NCI-H1092 (cell line): ENCODE measurements at regions not wholly inside any gene's neighbourhood (a gene's known extent, or its start where the extent isn't known, plus 50 kb on each side); places are given as distances from the start of the nearest gene placed in this dataset.

Experiments used
- DNase-seq: peaks from one replicate; lab custom pipeline; 2025; lab: John Stamatoyannopoulos, UW

- no peak for DNase-seq
These were observed 84.8 kb upstream of the PTPRM start for GRCh38 chr18:7482342-7482741.

DNA sequence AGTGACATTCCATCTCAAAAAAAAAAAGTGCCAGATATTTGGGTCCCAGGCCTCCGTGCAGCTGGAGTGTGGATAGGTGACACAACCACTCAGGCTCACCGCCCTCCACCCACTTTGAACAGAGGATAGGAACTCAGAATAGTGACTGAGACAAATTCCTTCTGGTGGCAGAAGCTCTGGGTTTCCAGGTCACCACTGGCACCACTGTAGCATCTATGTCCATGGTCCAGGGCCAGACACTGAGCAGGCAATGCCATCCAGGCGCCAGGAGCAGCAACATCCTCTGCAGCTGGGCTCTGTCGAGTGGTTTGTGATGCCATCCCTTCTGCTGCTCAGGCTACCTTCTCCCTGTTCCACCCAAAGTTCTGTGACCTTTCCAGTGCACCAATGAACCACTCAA is 81.5 kb upstream of the PTPRM start:
- DNase-seq, result no peak

DNA sequence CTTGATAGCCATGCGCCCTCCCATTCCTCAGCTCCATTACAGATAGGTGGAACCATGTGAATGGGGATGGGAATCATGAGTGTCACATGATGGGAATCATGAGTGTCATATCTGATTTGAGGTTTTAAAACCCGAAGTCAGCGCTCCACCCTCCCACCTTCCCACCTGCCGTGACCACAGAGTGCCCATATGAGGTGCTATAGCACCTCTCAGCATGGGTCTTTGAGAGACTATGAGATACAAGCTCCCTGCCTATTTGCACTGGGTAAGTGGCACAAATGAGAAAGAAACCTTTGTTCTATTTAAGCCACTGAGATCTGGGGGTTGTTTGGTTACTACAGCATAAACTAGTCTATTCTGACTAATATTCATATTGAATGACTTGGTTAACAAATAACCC is 78.5 kb upstream of the PTPRM start:
- DNase-seq, result no peak

- no peak for DNase-seq
These were observed 77.0 kb upstream of the PTPRM start for GRCh38 chr18:7490104-7490503.

- no peak for DNase-seq
These were observed 74.7 kb upstream of the PTPRM start for GRCh38 chr18:7492385-7492784.

- DNase-seq, result no peak
These were observed 70.0 kb upstream of the PTPRM start for GRCh38 chr18:7497081-7497480.

- DNase-seq, result no peak
These were observed 56.0 kb upstream of the PTPRM start for GRCh38 chr18:7511106-7511505.

GRCh38 chr18:7512348-7512747 is 54.8 kb upstream of the PTPRM start:
- DNase-seq, result no peak

DNA sequence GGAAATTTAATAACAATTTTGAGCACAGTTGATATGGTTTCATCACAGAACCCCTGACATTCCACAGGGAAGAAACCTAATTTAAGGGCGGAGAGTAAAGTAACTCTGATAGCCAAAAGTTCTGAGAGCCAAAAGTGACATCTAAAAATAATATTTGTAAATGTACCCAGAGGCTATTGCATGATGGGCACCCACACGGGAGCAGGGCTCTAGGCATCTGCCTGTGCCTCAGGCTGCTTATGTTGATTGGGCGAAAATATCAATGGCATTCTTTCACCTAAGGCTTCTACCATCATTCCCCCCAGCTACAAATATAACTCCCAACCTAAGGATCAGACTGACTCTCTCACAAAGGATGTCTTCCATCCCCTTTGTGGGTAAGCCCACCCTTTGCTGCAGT is 54.1 kb upstream of the PTPRM start:
- DNase-seq, result no peak

DNA sequence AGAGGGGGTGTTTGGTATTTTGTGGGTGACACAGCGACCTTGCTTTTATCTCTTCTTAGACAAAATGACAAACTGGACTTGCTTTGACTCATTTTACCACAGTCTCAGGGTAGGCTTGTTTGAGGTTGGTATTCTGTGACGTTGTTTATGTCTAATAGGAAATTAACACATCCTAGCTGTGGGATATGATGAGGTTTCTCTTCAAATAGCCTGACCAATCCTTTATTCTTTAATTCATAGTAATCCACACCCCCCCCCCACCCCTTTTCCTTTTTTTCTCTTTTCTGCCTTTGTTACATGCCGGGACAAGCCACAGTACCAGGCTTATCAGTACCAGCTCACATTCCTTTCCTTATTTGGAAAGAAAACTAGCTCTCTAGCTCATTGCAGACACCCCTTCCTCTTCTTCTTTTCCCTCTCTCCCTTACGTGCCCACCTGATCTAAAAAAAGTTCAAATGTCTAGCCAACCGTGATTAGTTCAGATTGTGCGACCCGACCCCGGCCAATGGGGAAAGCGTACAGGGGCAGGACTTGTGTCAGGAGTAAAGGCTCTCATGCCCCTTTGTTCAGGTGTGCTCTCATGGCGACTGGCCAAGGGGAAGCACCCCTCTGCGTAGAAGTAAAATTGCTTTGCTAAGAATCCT is 52.2 kb upstream of the PTPRM start:
- DNase-seq, result no peak

DNA sequence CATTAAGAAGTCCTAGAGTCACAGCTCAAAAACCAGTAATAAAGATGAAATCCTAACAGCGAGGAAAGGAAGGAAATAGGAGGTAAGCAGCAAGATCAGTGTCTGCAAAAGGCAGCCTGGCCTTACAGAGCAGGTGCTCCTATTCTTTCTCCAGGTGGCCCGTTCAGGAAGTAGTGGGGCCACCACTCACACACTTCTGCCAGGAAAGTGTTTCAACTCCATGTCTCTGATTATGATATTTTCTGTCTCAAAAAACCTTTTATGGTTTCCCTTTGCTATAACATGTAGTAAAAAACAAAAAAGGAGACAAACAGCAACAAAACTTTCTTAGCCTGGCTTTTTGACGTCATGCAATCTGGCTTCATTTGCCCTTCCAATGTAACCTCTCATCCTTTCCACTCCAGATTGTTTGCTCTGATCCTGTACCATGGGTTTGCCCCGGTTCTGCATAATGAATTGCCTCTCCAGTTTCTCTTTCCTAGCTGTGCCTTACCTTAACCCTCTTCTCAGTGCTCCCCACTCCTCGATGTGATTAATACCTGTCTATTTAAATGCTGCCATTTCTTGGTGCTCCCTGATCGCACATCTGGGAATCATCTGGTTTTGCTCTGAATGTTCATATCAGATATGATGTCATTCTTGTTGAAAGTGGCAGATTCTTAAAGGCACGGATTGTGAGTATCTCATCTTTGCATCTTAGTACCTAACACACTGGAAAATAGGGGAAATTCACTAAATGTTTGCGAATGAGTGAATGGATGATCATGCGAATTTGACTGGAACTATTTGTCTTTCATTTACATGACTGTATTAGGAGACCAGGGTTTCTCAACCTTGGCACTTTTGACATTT is 50.6 kb upstream of the PTPRM start:
- no peak for DNase-seq
